ENCODE measurements at regions not wholly inside any gene's neighbourhood (a gene's known extent, or its start where the extent isn't known, plus 50 kb on each side); places are given as distances from the start of the nearest gene placed in this dataset.

GRCh38 chr4:22233230-22233629, 282.6 kb downstream of the ADGRA3 start:
- DNase-seq (ENCODE audit: low read depth in 4 of 4, low spot score in 2 of 4): no peak

GRCh38 chr4:22220965-22221364, 272.4 kb upstream of the KCNIP4 start:
- no peak for DNase-seq (ENCODE audit: low read depth in 4 of 4, low spot score in 2 of 4)

GRCh38 chr4:22217480-22217879, 268.9 kb upstream of the KCNIP4 start:
- no peak for DNase-seq (ENCODE audit: low read depth in 4 of 4, low spot score in 2 of 4)

DNA sequence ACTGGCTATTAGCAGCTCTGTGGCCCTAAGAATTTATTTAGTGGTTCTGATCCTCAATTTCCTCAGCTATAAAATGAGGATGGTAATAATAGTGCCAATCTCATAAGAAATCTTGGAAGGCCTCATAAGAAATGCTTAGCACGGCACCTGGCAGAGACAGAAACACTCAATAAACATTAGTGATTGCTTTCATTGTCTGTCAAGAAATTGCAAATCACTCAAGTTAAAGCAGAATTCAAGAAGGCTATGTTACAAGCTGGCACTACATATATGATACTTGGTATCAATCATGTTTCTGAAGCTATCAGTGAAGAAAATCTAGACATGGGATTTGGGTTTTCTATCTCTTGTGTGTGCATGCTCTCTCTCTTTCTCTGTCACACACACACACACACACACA, 267.7 kb upstream of the KCNIP4 start:
- DNase-seq (ENCODE audit: low read depth in 4 of 4, low spot score in 2 of 4): no peak

DNA sequence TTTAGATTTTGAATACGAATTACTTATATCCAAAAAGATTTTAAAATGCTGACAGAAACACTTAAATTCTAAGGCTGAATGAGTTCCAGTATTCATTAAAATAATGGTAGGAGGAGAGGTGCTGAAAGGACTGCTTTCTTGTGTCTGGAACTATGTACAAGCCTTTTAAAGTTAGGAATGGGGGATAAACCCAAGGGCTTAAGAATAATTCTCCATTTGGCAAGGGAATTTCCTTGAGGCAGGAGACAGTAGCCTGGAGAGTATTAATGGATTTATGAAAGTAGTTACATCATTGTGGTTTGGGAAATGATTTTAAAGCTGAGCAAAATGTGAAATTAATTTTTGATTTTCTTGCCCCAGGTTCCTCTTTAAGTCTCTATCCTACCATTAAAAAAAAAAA, 266.5 kb upstream of the KCNIP4 start:
- DNase-seq (ENCODE audit: low read depth in 4 of 4, low spot score in 2 of 4): no peak

GRCh38 chr4:22203711-22204011, 255.1 kb upstream of the KCNIP4 start:
- DNase-seq (ENCODE audit: low read depth in 4 of 4, low spot score in 2 of 4): no peak

- DNase-seq (ENCODE audit: low read depth in 4 of 4, low spot score in 2 of 4): peak in 3 of 4 donors; percentile 37 to 48 (median 43)
Observed at GRCh38 chr4:22202975-22203710, 254.6 kb upstream of the KCNIP4 start.

- DNase-seq (ENCODE audit: low read depth in 4 of 4, low spot score in 2 of 4): peak; percentile 39 to 79 (median 66)
Observed at GRCh38 chr4:22202246-22202974, 253.8 kb upstream of the KCNIP4 start.

DNA sequence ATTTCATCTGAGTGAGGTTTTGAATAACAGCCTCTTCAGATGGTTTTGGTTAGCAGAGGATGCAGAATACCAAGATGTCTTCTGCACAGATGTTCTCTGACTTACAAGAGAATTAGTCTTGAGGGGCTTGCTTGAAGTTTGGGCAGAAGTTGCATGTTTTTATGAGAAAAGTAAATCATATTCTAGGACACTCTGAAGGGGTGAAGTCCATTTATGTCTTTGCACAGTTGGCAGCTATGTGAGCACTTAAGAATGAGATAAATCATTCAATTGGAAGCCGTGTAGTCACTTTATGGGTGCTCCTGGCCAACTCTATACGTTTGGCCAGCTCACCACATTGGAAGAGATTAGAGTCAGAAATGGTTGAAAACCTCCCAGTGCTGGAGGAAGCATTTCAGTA, 252.7 kb upstream of the KCNIP4 start:
- no peak for DNase-seq (ENCODE audit: low read depth in 4 of 4, low spot score in 2 of 4)

GRCh38 chr4:22196551-22196950, 248.0 kb upstream of the KCNIP4 start:
- DNase-seq (ENCODE audit: low read depth in 4 of 4, low spot score in 2 of 4): no peak

- DNase-seq (ENCODE audit: low read depth in 4 of 4, low spot score in 2 of 4): no peak
Observed at GRCh38 chr4:22192084-22192511, 243.5 kb upstream of the KCNIP4 start.

DNA sequence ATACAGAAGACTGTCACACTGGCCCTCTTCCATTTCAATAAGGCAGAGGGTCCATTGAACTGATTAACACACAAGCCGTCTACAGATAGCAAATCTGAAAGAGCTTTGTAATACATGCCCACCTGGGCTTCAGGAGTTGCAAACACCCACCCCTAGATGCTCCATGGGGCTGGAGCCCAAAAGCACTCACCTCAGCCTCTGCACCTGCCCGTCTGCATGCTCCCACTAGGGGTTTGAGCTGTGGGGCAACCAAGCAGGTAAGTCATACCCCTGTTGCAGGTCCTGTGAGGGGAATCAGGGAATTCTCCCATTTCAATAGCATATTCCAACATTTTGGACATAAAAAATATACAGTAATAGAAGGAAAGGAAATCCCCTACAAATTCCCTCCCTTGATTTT, 243.0 kb upstream of the KCNIP4 start:
- DNase-seq (ENCODE audit: low read depth in 4 of 4, low spot score in 2 of 4): no peak

- DNase-seq (ENCODE audit: low read depth in 4 of 4, low spot score in 2 of 4): no peak
Observed at GRCh38 chr4:22190855-22191254, 242.3 kb upstream of the KCNIP4 start.

DNA sequence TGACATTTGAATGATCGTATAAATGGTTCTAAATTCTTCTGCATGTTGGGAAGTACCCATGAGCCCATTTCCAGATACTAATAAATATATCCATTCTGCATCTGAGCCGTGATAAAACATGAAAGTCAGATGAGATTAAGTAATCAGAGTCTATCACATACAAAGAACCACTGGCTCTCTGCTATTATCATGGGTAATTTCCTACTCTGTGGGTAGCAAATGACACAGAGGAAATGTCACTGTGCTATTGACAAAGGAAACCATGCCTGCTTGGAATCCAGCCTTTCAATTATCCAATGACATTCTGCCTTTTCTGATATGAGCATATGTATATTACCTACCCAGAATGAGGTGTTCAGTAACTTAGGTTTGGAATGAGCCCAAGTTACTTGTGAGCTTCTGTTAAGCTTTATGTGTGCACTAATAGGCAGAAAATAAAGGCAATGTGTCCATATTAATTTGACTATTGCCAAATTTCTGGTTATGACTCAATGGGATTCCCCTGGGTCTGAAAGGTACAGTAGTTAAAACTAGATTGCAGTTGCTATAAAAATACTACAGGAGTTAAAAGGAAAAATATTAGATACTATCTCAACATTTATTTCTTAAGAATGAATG, 238.7 kb upstream of the KCNIP4 start:
- no peak for DNase-seq (ENCODE audit: low read depth in 4 of 4, low spot score in 2 of 4)

DNA sequence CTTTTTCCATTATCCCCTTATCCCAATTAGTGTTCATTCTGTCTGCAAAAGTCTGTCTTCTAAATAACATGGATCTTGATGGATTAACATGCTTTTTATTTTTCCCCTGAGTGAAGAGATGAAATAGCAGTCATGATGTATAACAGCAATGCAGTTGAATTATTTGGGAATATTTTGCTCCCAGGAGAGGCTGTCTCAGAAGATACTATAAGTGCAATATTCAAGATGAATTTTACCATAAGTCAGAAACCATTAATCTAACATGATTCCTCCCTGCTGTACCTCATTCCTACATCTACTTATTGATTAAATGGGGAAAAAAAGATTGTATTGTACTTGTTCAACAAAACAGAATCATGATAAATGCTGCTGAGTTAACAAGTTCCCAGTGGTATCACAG, 233.2 kb upstream of the KCNIP4 start:
- DNase-seq (ENCODE audit: low read depth in 4 of 4, low spot score in 2 of 4): no peak

DNA sequence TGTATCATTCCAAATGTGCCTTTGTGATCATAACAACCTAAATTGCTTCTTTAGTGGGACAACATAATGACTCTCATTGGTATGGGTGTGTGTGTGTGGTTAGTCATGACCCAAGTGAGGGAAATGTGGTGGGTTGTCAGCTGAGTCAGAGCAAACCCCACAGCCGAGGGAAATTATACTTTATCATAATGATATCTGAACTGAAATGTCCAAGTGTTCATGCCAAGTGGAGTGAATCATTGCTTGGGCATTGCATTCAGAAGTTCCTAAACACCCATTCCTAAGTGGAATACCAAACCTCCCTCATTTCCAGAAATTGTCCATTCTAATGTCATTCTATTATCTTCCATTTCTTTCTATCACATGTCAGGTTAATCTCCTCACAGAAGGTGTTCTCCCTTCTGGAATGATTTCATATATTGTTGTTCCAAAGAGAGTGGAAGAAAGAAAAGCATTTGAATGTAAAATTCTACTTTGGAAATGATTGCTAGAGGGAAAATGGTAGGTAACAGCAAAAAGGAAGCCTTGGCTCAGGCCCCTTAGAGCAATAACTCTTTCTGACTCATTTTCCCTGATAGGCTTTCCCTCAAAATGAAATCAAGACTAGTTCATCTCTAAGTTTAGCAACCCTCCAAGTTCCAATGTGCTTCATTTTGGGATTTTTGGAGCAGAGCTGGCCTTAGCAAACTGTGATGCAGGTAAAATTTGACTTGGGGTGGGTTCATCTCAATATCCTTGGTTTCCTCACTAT, 230.7 kb upstream of the KCNIP4 start:
- DNase-seq (ENCODE audit: low read depth in 4 of 4, low spot score in 2 of 4): no peak

- DNase-seq (ENCODE audit: low read depth in 4 of 4, low spot score in 2 of 4): no peak
Observed at GRCh38 chr4:22174640-22175039, 226.1 kb upstream of the KCNIP4 start.

DNA sequence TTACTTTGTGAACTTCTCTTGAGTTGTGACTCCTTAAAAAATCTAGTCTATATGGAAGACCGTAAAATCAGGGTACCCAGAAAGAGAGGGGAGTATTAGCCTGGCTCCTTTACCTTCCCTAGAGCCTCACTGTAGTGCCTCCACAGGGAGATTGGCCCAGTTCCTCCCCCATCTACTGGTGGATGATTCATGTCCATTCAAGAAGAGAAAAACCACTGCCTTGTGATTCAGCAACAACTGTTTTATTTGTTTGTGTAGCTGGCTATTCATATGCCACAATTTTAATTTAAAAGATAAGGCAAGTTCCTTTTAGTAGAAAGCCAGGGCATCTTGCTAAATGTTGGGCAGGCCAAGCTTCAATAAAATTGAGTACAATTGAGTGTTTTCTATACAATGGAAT, 221.8 kb upstream of the KCNIP4 start:
- no peak for DNase-seq (ENCODE audit: low read depth in 4 of 4, low spot score in 2 of 4)

DNA sequence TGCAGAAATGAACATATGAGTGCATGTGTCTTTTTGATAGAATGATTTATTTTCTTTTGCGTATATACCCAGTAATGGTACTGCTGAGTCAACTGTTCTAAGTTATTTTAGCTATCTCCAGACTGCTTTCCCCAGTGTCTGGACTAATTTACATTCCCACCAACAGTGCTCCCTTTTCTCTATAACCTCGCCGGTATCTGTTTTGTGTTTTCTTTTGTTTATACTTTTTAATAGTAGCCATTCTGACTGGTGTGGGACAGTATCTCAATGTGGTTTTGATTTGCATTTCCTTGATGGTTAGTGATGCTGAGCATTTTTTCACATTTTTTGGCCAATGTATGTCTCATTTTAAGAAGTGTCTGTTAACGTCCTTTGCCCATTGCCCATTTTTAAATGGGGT, 218.6 kb upstream of the KCNIP4 start:
- no peak for DNase-seq (ENCODE audit: low read depth in 4 of 4, low spot score in 2 of 4)

DNA sequence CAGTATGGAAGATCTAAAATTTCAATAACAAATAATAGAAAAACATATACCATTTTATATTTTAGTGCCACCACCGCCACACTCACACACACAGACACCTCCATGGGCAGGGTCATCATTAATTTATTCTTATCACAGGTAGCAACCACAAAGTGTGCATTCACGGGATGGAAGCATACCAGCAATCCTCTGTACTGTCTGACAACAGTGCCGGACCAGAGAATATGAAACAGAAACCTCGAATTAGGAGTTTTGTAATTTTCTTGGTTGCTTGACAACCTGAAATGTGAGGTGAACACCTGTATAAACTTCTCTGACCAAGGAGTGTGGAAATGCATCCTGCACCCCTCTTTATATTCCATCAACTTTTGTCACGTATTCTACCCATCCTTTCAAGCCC, 213.9 kb upstream of the KCNIP4 start:
- no peak for DNase-seq (ENCODE audit: low read depth in 4 of 4, low spot score in 2 of 4)

DNA sequence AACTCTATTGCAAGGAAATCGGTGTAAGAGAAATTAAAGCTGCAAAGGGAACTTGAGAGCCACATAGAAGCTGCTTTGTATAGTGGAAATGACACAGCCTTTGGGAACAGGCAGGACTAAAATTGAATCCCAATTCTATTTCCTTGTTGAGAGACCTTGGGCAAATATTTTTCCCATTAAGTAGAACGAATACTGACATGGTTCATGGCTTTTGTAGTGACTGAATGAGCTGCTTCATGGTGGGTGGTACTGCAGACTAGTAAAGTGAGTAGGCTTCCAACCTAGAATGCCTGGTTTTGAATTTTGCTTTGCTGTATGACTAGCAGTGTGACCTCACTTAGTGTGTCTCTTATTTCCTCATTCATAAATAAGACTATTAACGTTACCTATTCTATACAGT, 182.2 kb upstream of the KCNIP4 start:
- DNase-seq (ENCODE audit: low read depth in 4 of 4, low spot score in 2 of 4): no peak
